Karpas-422 (cell line): ENCODE measurements at regions not wholly inside any gene's neighbourhood (a gene's known extent, or its start where the extent isn't known, plus 50 kb on each side); places are given as distances from the start of the nearest gene placed in this dataset.

ENCODE experiments used
- DNase-seq: peaks from one replicate; pipeline ENCODE4 v3.0.0-alpha.2; 2015
- H2AFZ ChIP-seq: fragments of 200-600 bp; sonication (generic); 2 replicates; pipeline ENCODE4 v1.6.1; 2014; ENCODE audit warnings: antibody characterized with exemption, low read length, mixed read lengths
- H3K27ac ChIP-seq: fragments of 200-600 bp; sonication (generic); 2 replicates; pipeline ENCODE4 v1.5.1; 2014; ENCODE audit warnings: mild to moderate bottlenecking, low read length, moderate library complexity
- H3K27me3 ChIP-seq: fragments of 200-600 bp; sonication (generic); 2 replicates; pipeline ENCODE4 v1.6.1; 2014; ENCODE audit warnings: low read length, mixed read lengths
- H3K36me3 ChIP-seq: fragments of 200-600 bp; sonication (generic); 2 replicates; pipeline ENCODE4 v1.6.1; 2014; ENCODE audit warnings: low read length, mixed read lengths; ENCODE audit not compliant: insufficient read depth
- H3K4me1 ChIP-seq: fragments of 200-600 bp; sonication (generic); 2 replicates; pipeline ENCODE4 v1.6.1; 2014; ENCODE audit warnings: mild to moderate bottlenecking, low read length, mixed read lengths
- H3K4me2 ChIP-seq: fragments of 200-600 bp; sonication (generic); 2 replicates; pipeline ENCODE4 v1.6.1; 2014; ENCODE audit warnings: low read length, low read depth, mild to moderate bottlenecking; ENCODE audit not compliant: poor library complexity, severe bottlenecking
- H3K4me3 ChIP-seq: fragments of 200-600 bp; sonication (generic); 2 replicates; pipeline ENCODE4 v1.5.1; 2014; ENCODE audit warnings: mild to moderate bottlenecking, antibody characterized with exemption, low read length, mixed read lengths
- H3K79me2 ChIP-seq: fragments of 200-600 bp; sonication (generic); 2 replicates; pipeline ENCODE4 v1.6.1; 2014; ENCODE audit warnings: mild to moderate bottlenecking, low read length, mixed read lengths
- H3K9ac ChIP-seq: fragments of 200-600 bp; sonication (generic); 2 replicates; pipeline ENCODE4 v1.6.0; 2014; ENCODE audit warnings: low read length
- H3K9me2 ChIP-seq: fragments of 200-600 bp; sonication (generic), shearing (Covaris generic); replicated peaks from 2 replicates; pipeline ENCODE4 v1.6.0; 2014; ENCODE audit warnings: mild to moderate bottlenecking, low read length, moderate library complexity; ENCODE audit not compliant: insufficient read depth
- H3K9me3 ChIP-seq: fragments of 300-700, 200-600 bp; sonication (generic); 2 replicates; pipeline ENCODE4 v1.6.1; 2014; ENCODE audit warnings: low read length, mixed read lengths
- H4K20me1 ChIP-seq: fragments of 200-600 bp; sonication (generic); 2 replicates; pipeline ENCODE4 v1.6.1; 2014; ENCODE audit warnings: mild to moderate bottlenecking, antibody characterized with exemption, low read length, low read depth; ENCODE audit not compliant: insufficient read depth

DNA sequence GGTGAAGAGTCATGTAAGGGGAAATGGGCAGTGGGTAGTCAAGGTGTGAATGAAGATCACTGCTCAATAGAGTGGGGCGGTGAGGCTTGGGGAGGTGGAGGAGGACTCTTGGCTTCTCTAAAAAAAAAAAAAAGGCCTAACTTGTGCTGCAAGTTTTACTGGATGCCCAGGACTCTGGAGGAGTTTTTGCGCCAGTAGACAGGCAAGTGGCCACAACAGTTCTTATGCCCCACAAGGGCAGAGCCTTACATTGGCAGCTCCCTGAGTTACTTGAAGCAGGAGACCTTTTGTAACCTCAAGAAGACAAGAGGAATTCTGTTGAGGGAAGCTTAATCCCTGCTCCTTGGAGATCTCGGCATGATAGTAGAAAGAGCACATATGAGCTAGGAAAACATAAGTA is 54.9 kb upstream of the PPP2R5A start:
- Histone ChIP-seq H3K27me3 (no peaks in the 10 kb centered on the region), H3K79me2 (no peaks in the 10 kb centered on the region), H3K9ac (no peak overlapping the region), H3K4me2 (no peak overlapping the region), H3K4me3 (no peak overlapping the region), H4K20me1 (no peaks in the 10 kb centered on the region), H3K9me3 (no peaks in the 10 kb centered on the region), H3K4me1 (peaks cover 13% of the 10 kb centered on the region), H3K36me3 (no peaks in the 10 kb centered on the region), H3K27ac (no peak overlapping the region), H2AFZ (no peak overlapping the region), H3K9me2 (no peaks in the 10 kb centered on the region)
- DNase-seq, result no peak

DNA sequence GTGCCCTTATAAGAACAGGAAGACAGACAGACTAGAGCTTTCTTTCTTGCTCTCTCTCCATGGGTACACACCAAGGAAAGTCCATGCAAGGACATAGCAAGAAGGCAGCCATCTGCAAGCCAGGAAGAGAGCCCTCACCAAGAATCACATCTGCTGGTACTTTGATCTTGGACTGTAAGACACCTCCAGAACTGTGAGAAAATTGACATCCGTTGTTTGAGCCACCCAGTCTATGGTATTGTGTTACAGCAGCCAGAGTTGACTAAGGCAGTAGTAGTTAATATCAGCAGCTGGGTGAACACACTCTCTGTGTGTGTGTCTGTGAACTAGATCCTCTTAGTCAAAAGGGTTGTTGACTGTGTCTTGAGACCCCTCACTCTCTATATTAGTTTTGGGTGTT is 53.8 kb upstream of the PPP2R5A start:
- H3K27me3 ChIP-seq, result no peaks in the 10 kb centered on the region
- no peaks in the 10 kb centered on the region for H3K79me2 ChIP-seq
- no peak overlapping the region for H3K4me3 ChIP-seq
- H3K4me2 ChIP-seq, result no peak overlapping the region
- H3K36me3 ChIP-seq, result no peaks in the 10 kb centered on the region
- H4K20me1 ChIP-seq, result no peaks in the 10 kb centered on the region
- DNase-seq, result no peak
- H3K4me1 ChIP-seq, result peaks cover 10% of the 10 kb centered on the region
- H2AFZ ChIP-seq, result no peak overlapping the region
- H3K9me3 ChIP-seq, result no peaks in the 10 kb centered on the region
- no peak overlapping the region for H3K9ac ChIP-seq
- H3K9me2 ChIP-seq, result no peaks in the 10 kb centered on the region
- H3K27ac ChIP-seq, result no peak overlapping the region

DNA sequence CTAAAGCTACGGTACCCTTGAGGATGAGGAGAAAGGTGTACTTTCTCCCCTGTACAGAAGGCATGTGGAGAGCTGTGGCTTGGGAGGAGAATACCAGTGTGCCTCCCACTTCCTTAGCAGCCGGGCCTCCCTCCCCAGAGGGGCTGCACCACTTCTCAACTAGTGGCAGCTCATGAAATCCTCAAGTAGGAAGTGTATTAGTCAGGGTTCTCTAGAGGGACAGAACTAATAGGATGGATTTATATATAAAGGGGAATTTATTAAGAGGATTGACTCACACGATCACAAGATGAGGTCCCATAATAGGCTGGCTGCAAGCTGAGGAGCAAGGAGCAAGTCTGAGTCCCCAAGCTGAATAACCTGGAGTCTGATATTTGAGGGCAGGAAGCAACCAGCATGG is 53.1 kb upstream of the PPP2R5A start:
- Histone ChIP-seq H3K4me3 (no peak overlapping the region), H4K20me1 (no peaks in the 10 kb centered on the region), H3K9ac (no peak overlapping the region), H3K79me2 (no peaks in the 10 kb centered on the region), H2AFZ (no peak overlapping the region), H3K36me3 (no peaks in the 10 kb centered on the region), H3K27ac (no peak overlapping the region), H3K9me3 (no peaks in the 10 kb centered on the region), H3K9me2 (no peaks in the 10 kb centered on the region), H3K4me2 (no peak overlapping the region), H3K4me1 (peaks cover 10% of the 10 kb centered on the region), H3K27me3 (no peaks in the 10 kb centered on the region)
- no peak for DNase-seq

DNA sequence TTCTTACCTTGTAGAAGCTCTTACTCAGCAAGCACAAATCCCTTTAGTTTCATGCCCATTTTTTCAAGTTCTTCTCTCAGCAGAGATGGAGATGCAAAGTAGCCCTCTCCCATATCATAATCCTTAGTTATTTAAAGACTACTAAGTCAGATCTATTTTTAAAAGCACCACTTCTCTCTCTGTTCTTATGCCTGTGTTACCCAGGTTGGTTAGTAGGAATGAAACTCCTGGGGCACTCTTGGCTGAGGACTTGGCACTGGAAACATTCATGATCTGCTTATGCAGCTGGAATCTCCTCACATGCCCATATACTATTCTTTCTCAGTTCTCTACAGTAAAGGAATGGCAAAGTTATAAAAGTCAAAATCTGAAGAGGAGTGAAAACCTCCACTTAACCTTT is 51.9 kb upstream of the PPP2R5A start:
- peak overlapping the region; percentile 67; the same call in 1 of the 2 replicates for H2AFZ ChIP-seq
- H3K27me3 ChIP-seq, result no peaks in the 10 kb centered on the region
- H3K9ac ChIP-seq, result no peak overlapping the region
- DNase-seq, result no peak
- H3K4me1 ChIP-seq, result peaks cover 10% of the 10 kb centered on the region
- H3K4me2 ChIP-seq, result peak overlapping the region; percentile 35
- no peak overlapping the region for H3K27ac ChIP-seq
- no peak overlapping the region for H3K4me3 ChIP-seq
- no peaks in the 10 kb centered on the region for H3K79me2 ChIP-seq
- H4K20me1 ChIP-seq, result no peaks in the 10 kb centered on the region
- H3K36me3 ChIP-seq, result no peaks in the 10 kb centered on the region
- no peaks in the 10 kb centered on the region for H3K9me2 ChIP-seq
- no peaks in the 10 kb centered on the region for H3K9me3 ChIP-seq

DNA sequence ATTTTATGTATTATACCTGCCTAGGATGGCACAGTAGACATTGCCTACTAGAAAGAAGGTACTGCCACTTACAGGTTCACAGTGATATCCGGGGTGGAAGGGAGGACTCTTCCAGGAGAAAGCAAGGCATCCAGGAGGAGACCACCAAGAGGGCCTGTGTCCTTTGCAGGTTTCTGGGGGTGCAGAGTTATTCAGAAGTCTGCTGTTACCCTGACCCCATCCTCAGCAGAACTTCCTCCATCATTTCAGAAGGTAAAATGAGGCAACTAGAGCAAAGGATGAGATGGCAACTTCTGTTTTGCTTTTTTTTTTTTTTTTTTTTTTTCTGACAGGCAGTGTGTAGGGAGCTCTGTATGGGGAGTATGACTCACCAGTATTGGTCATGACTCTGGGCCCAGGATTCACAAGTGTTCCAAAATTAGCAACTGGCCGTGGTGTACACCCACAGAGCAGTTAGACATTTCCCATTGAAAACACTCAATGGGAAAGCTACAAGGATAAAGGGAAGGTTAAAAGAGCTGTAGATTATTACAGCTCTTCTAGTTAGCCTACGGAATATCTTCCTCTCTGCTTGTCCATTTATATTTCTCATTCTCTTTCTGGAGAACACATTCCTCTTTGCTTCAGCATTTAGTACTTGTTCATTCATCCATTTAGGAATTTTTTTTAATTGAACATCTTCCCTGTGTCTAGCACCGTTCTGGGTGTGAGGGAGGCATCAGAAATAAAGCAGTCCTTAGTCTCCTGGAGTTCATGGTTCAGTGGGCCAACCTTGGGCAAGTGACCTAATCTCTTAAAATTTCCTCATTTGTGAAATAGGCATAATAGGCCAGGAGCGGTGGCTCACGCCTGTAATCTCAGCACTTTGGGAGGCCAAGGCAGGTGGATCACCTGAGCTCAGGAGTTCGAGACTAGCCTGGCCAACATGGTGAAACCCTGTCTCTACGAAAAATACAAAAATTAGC is 50.5 kb upstream of the PPP2R5A start:
- Histone ChIP-seq H3K9ac (no peak overlapping the region), H4K20me1 (no peaks in the 10 kb centered on the region), H3K27me3 (no peaks in the 10 kb centered on the region), H3K4me3 (no peak overlapping the region), H3K79me2 (no peaks in the 10 kb centered on the region), H3K4me2 (no peak overlapping the region), H3K27ac (no peak overlapping the region), H2AFZ (no peak overlapping the region), H3K36me3 (no peaks in the 10 kb centered on the region), H3K9me2 (no peaks in the 10 kb centered on the region), H3K4me1 (peaks cover 10% of the 10 kb centered on the region), H3K9me3 (no peaks in the 10 kb centered on the region)
- no peak for DNase-seq
